ENCODE measurements at regions not wholly inside any gene's neighbourhood (a gene's known extent, or its start where the extent isn't known, plus 50 kb on each side); places are given as distances from the start of the nearest gene placed in this dataset.

DNA sequence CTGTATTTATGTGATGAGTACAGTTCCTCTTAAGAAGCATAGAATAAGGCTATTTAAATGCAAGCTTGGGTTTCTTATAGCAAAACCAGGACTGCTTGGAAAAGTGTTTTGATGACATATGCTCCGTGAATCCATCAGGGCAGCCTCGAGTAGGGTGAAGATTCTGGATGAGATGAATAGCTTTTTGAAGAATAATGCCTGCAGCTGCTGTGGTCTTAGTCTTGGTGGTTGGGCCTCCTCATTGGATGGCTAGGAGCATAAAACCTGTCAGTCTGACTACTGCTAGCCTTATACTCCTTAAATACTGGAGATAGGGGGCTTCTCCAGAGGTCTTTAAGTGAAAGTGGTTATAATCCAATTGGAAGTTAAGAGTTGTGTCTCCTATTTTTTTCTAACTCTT is 704.3 kb downstream of the FGF9 start:
- Histone ChIP-seq H2BK12ac (ENCODE audit: insufficient read length, low read depth, low read length) (no peak overlapping the region), H4K8ac (replicated peaks; ENCODE audit: insufficient read length, low read depth, low read length) (no peak overlapping the region), H4K5ac (ENCODE audit: insufficient read length, low read depth, low read length) (no peak overlapping the region), H3K56ac (ENCODE audit: insufficient read length, low read depth, low read length) (no peak overlapping the region), H2BK120ac (ENCODE audit: low read depth, low read length, poor library complexity, severe bottlenecking) (no peak overlapping the region), H3K79me1 (ENCODE audit: insufficient read depth, low read depth, low read length, poor library complexity, severe bottlenecking) (no peaks in the 10 kb centered on the region), H3K4me2 (ENCODE audit: insufficient read depth, insufficient read length, low read length) (no peak overlapping the region), H2BK15ac (ENCODE audit: low read depth, low read length) (no peak overlapping the region), H3K18ac (ENCODE audit: insufficient read length, low read depth, low read length) (no peak overlapping the region), H4K91ac (ENCODE audit: insufficient read length, low read depth, low read length) (no peak overlapping the region), H3K4ac (ENCODE audit: low read depth, low read length) (no peak overlapping the region), H3K4me1 (ENCODE audit: insufficient read depth, low read length) (no peaks in the 10 kb centered on the region), H2AFZ (ENCODE audit: low read length) (no peak overlapping the region), H2BK20ac (ENCODE audit: low read depth, low read length, poor library complexity, severe bottlenecking) (no peak overlapping the region), H3K14ac (ENCODE audit: insufficient read depth, low read length) (no peak overlapping the region), H3T11ph (ENCODE audit: low read length) (no peak overlapping the region), H3K9me3 (ENCODE audit: control insufficient read depth, low read depth, low read length) (peaks cover 19% of the 10 kb centered on the region), H3K9ac (ENCODE audit: extremely low read depth, insufficient read length, low read length) (no peak overlapping the region), H3K27ac (ENCODE audit: insufficient read length, low read depth, low read length) (no peak overlapping the region), H2AK5ac (ENCODE audit: insufficient read length, low read length) (no peak overlapping the region), H2BK5ac (ENCODE audit: insufficient read length, low read length) (no peak overlapping the region), H3K23ac (ENCODE audit: insufficient read length, low read depth, low read length) (no peak overlapping the region), H3K79me2 (ENCODE audit: insufficient read depth, low read length) (no peaks in the 10 kb centered on the region), H3K23me2 (ENCODE audit: insufficient read length, low read depth, low read length, poor library complexity, severe bottlenecking) (no peaks in the 10 kb centered on the region), H3K27me3 (ENCODE audit: insufficient read depth, low read length) (no peaks in the 10 kb centered on the region), H4K20me1 (ENCODE audit: control insufficient read depth, insufficient read depth, insufficient read length) (no peaks in the 10 kb centered on the region)
- Mint-ChIP-seq H3K4me1 (peaks cover 4 to 5% of the 10 kb centered on the region in 2 experiments), H3K9me3 (peaks cover 54 to 74% of the 10 kb centered on the region in 2 experiments), H3K27ac (no peak overlapping the region), H3K36me3 (ENCODE audit: insufficient read depth in 1 of 3, low read depth in 3 of 3) (peaks cover 28 to 55% (median 41%) of the 10 kb centered on the region in 3 experiments), H3K27me3 (ENCODE audit: low read depth) (peaks cover 11% of the 10 kb centered on the region), H3K4me3 (no peak overlapping the region)
- no peak for DNase-seq
- no CpG with 5 or more reads among the region's 2 CpGs for WGBS (ENCODE audit: extremely low coverage, insufficient read length, low lambda C conversion rate)
- TF ChIP-seq, protein P1, sequence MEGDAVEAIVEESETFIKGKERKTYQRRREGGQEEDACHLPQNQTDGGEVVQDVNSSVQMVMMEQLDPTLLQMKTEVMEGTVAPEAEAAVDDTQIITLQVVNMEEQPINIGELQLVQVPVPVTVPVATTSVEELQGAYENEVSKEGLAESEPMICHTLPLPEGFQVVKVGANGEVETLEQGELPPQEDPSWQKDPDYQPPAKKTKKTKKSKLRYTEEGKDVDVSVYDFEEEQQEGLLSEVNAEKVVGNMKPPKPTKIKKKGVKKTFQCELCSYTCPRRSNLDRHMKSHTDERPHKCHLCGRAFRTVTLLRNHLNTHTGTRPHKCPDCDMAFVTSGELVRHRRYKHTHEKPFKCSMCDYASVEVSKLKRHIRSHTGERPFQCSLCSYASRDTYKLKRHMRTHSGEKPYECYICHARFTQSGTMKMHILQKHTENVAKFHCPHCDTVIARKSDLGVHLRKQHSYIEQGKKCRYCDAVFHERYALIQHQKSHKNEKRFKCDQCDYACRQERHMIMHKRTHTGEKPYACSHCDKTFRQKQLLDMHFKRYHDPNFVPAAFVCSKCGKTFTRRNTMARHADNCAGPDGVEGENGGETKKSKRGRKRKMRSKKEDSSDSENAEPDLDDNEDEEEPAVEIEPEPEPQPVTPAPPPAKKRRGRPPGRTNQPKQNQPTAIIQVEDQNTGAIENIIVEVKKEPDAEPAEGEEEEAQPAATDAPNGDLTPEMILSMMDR (conservative IDR thresholded peaks at IDR 0.05) = no peak
